Panc1 (cell line): ENCODE measurements at regions not wholly inside any gene's neighbourhood (a gene's known extent, or its start where the extent isn't known, plus 50 kb on each side); places are given as distances from the start of the nearest gene placed in this dataset.

Source experiments
- POLR2AphosphoS5 ChIP-seq: IDR thresholded peaks from 2 replicates; pipeline ENCODE4 v1.6.1; 2012; ENCODE audit warnings: mild to moderate bottlenecking, low read depth, low read length, moderate library complexity
- TF ChIP-seq, protein P1 (sequence below): fragments of 450-650 bp; IDR thresholded peaks from 2 replicates; pipeline ENCODE4 v1.5.1; 2017; ENCODE audit warnings: mild to moderate bottlenecking
- TF ChIP-seq, protein P2 (sequence below), 2 experiments: IDR thresholded peaks; 2 replicates each; pipeline ENCODE4 v1.6.1; 2011 to 2012; ENCODE audit warnings: low read depth in 2 of 2, control low read depth in 1 of 2, low read length in 1 of 2, mild to moderate bottlenecking in 1 of 2, moderate library complexity in 1 of 2; ENCODE audit not compliant: insufficient read depth in 1 of 2

DNA sequence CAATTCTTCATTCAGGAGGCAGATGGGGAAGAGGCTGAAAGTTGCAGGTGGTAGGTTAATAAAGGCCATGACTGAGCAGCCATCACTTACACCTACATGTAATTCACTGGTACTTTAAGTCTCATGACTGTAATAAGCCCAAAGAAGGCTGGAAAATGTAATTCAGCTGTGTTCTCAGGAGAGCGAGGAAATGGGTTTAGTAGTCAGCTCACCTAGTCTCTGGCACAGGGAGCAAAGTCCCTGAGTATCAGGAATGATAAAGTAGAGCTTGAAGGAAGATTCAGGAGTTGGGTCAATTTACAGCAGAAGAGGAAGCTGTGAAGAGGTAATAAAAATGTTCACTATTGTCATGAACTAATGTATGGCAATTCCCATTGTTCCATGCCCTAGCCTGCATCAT is 393.4 kb upstream of the KAZN start:
- TF ChIP-seq, protein P1, sequence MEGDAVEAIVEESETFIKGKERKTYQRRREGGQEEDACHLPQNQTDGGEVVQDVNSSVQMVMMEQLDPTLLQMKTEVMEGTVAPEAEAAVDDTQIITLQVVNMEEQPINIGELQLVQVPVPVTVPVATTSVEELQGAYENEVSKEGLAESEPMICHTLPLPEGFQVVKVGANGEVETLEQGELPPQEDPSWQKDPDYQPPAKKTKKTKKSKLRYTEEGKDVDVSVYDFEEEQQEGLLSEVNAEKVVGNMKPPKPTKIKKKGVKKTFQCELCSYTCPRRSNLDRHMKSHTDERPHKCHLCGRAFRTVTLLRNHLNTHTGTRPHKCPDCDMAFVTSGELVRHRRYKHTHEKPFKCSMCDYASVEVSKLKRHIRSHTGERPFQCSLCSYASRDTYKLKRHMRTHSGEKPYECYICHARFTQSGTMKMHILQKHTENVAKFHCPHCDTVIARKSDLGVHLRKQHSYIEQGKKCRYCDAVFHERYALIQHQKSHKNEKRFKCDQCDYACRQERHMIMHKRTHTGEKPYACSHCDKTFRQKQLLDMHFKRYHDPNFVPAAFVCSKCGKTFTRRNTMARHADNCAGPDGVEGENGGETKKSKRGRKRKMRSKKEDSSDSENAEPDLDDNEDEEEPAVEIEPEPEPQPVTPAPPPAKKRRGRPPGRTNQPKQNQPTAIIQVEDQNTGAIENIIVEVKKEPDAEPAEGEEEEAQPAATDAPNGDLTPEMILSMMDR: no peak
- TF ChIP-seq, protein P2, sequence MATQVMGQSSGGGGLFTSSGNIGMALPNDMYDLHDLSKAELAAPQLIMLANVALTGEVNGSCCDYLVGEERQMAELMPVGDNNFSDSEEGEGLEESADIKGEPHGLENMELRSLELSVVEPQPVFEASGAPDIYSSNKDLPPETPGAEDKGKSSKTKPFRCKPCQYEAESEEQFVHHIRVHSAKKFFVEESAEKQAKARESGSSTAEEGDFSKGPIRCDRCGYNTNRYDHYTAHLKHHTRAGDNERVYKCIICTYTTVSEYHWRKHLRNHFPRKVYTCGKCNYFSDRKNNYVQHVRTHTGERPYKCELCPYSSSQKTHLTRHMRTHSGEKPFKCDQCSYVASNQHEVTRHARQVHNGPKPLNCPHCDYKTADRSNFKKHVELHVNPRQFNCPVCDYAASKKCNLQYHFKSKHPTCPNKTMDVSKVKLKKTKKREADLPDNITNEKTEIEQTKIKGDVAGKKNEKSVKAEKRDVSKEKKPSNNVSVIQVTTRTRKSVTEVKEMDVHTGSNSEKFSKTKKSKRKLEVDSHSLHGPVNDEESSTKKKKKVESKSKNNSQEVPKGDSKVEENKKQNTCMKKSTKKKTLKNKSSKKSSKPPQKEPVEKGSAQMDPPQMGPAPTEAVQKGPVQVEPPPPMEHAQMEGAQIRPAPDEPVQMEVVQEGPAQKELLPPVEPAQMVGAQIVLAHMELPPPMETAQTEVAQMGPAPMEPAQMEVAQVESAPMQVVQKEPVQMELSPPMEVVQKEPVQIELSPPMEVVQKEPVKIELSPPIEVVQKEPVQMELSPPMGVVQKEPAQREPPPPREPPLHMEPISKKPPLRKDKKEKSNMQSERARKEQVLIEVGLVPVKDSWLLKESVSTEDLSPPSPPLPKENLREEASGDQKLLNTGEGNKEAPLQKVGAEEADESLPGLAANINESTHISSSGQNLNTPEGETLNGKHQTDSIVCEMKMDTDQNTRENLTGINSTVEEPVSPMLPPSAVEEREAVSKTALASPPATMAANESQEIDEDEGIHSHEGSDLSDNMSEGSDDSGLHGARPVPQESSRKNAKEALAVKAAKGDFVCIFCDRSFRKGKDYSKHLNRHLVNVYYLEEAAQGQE (IDR thresholded peaks at IDR 0.05; ENCODE audit: insufficient read depth in 1 of 2, low read depth in 2 of 2, low read length in 1 of 2): no peak
- TF ChIP-seq POLR2AphosphoS5: no peak
